HL-60/S4 (cell line): ENCODE measurements at regions not wholly inside any gene's neighbourhood (a gene's known extent, or its start where the extent isn't known, plus 50 kb on each side); places are given as distances from the start of the nearest gene placed in this dataset.
"Not testable (repeated sequence)": the region's sequence is repeated elsewhere in the genome, so short reads cannot be mapped to it uniquely, and the experiment has no call there.

Experiments
- in situ Hi-C: fragments of 300-500 bp; cut with MboI; formaldehyde crosslinking; loops from 2 replicates; pipeline ENCODE4 v1.14.3; 2022; ENCODE audit warnings: low sequenced_read_pairs

DNA sequence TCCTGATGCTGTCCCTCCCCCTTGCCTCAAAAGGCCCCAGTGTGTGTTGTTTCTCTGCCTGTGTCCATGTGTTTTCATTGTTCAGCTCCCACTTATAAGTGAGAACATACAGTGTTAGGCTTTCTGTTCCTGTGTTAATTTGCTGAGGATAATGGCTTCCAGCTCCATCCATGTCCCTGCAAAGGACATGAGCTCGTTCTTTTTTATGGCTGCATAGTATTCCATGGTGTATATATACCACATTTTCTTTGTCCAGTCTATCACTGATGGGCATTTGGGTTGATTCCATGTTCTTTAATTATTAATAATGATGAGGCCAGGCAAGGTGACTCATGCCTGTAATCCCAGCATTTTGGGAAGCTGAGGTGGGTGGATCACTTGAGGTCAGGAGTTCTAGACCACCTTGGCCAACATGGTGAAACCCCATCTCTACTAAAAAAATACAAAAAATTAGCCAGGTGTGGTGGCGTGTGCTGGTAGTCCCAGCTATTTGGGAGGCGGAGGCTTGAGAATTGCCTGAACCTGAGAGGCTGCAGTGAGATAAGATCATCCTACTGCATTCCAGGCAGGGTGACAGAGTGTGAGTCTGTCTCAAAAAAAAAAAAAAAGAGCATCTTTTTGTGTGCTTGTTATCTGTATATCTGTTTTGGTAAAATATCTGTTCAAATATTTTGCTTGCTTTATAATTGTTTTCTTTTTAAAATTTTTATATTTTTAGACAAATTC lies 78.0 kb upstream of the CLINT1 start:
- in situ Hi-C loops: not testable (repeated sequence)

- in situ Hi-C loops: no loop called here
Measured at GRCh38 chr5:157934600-157934999, 75.7 kb upstream of the CLINT1 start.

DNA sequence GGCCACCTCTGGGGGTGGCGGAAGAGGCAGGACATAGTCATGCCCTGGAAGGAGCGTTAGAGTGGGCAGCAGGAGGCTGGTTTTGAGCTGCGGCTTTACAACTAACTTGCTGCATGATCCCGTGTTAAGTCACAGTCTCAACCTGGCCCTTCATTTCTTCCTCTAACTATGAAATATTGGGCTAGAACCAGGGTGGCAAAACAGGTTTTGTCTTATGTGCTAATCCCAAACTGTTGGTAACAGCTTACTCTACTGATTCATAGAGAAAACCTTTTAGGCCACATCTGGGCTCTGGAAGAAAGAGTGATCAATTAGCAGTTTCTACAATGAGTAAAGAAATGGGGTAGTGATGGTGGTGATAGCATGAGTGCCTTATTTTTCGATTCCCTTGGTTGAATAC lies 74.1 kb upstream of the CLINT1 start:
- in situ Hi-C loops: no loop called here

DNA sequence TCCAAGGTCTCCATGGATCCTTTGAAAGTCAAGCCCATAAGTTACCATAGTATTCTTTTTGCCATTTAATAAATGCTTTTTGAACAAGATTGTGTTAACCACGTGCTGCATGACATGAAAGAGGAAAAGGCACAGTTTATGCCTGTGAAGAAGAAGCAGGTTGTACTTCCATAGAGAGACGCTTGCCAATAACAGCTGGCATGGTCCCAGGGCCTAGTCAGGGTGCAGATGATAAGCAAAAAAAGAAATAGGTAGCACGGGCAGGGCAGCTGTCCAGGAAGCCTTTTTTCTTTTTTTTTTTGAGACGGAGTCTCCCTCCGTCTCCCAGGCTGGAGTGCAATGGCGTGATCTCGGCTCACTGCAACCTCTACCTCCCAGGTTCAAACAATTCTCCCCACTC lies 71.8 kb upstream of the CLINT1 start:
- in situ Hi-C loops: no loop called here

- in situ Hi-C loops: no loop called here
Measured at GRCh38 chr5:157926977-157927376, 68.0 kb upstream of the CLINT1 start.

DNA sequence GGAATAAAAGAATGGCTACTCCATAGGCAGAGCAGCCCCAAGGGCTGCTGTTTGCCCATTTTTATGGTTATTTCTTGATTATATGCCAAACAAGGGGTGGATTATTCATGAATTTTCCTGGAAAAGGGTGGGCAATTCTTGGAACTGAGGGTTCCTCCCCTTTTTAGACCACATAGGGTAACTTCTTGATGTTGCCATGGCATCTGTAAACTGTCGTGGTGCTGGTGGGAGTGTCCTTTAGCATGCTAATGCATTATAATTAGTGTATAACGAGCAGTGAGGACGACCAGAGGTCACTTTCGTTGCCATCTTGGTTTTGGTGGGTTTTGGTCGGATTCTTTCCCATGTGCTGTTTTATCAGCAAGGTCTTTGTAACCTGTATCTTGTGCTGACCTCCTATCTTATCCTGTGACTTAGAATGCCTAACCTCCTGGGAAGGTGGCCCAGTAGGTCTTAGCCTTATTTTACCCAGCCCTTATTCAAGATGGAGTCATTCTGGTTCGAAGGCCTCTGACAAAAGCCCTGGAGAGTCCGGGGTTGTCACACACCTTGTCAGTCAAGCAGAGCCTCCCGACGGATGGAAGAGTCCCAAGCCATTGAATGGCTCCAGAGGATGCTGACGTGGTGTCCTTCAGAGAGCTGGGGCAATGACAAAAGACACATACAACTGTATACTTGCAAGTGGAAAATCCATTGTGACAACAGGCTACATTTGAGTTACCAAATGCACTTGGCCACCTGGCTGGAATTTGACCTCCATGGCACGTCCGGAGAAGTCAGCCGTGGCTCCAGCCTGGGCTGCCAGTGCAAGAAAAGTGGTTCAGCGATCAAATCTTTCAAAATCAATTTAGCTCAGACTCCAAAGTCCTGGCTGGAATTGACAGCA lies 67.1 kb upstream of the CLINT1 start:
- in situ Hi-C loops: no loop called here

DNA sequence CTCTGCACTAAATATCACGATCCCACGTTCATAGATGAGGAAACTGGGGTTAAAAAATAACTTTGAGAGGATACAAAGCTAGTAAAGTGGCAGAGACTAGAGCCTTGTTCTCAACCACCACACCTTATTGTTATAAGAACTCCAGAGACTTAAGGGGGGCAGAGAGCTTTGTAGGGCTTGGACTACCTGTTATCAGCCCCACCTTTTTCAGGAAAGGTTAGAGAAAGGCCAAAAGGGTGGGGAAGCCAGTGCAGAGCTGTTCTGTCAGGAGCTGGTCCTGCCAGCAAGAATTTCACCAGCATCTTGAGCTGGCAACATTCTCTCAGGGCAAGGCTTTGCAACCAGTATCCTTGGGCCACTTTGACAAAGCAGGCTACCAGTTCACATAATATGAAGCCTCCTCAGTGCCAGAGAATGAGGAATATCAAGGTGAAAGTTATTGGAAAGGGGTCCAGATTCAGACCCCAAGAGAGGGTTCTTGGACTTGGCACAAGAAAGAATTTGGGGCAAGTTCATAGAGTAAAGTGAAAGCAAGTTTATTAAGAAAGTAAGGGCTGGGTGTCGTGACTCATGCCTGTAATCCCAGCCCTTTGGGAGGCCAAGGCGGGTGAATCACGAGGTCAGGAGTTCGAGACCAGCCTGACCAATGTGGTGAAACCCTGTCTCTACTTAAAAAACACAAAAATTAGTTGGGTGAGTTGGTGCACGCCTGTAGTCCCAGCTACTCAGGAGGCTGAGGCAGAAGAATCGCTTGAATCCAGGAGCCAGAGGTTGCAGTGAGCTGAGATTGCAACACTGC lies 66.2 kb upstream of the CLINT1 start:
- in situ Hi-C loops: no loop called here

- in situ Hi-C loops: no loop called here
Measured at GRCh38 chr5:157924490-157924889, 65.5 kb upstream of the CLINT1 start.

DNA sequence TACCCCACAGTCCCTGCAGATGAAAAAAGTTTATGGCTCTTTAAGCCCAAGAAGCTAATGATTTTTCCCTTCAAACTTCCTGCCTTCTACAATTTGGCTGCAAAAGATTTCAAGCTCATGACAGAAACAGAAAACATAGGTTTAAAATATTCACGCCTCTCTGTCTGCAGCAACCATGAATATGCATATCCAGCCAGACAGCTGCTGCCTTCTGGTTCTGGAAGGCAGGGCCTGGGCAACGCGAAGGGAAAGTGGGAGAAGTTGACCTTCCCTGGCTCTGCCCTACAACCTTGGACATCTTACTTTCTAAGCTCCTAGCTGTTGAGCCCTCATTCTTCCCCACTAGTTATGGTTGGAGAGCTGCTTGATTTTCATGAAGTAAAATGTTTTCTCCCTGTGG lies 64.8 kb upstream of the CLINT1 start:
- in situ Hi-C loops: no loop called here

GRCh38 chr5:157922026-157922425 lies 63.1 kb upstream of the CLINT1 start:
- in situ Hi-C loops: no loop called here

DNA sequence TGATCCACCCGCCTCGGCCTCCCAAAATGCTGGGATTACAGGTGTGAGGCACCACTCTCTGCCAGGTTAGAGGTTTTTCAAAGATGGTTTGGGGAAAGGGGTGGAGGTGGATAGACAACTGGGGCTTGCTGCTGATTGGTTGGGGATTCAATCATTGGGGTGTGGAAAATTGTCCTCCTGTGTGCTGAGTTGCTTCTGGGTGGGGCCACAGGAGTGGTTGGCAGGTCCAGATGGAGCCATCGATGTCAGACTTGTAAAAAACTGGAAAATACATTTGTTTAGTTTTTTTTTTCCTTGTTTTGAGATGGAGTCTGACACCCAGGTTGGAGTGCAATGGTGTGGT lies 61.9 kb upstream of the CLINT1 start:
- in situ Hi-C loops: no loop called here

- in situ Hi-C loops: no loop called here
Measured at GRCh38 chr5:157918811-157919742, 60.1 kb upstream of the CLINT1 start.

GRCh38 chr5:157917899-157918809 lies 59.2 kb upstream of the CLINT1 start:
- in situ Hi-C loops: no loop called here

DNA sequence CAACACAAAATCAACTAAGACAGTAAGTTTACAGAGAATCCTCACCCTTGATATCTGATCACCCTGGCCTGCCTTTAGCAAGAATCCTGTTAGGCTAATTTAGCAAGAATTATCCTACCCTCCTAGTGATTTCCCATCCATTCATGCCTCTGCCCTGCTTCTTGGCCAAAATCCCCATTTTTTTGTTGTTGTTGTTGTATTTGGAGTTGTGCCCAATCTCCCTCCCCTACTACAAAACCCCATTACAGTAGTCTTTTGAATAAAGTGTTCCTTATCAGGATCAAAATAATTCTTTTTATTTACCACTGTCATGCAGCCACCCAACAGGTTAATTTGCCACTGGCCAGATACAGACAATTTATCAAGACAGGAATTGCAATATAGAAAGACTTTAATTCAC lies 58.5 kb upstream of the CLINT1 start:
- in situ Hi-C loops: no loop called here

DNA sequence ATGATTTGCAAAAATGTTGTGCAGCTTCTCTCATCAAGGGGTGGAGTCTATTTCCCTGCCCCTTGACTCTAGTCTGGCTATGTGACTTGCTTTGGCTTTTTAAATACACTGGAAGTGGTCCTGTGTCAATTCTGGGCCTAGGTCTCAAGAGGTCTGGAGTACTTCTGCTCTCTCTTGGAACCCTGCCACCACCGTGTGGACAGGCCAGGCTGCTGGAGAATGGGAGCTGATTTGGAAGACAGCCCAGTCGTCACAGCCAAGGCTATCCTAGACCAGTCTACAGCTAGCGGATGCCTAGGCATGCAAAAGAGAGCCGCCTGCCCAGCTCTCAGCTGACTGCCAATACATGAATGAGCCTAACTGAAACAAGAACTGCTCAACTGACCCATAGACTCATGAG lies 56.7 kb upstream of the CLINT1 start:
- in situ Hi-C loops: no loop called here

- in situ Hi-C loops: no loop called here
Measured at GRCh38 chr5:157914151-157914788, 55.3 kb upstream of the CLINT1 start.

DNA sequence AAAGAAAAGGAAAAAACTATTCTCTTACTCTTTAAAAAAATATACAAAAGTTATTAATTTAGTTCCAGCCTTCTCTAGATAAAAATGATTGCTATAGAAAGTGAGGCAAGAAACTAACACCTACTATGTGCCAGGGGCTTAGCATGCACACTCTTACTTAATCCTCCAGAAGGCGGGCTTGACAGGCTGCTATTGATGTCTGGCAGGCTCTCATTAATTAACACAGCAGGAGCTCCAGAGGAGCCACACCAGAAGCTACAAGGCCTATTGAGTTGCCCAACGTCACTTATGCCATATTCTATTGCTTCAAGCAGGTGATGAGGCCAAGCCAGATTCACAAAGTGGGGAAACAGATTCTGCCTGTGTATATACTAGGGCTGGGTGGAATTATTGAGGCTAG lies 54.6 kb upstream of the CLINT1 start:
- in situ Hi-C loops: no loop called here

DNA sequence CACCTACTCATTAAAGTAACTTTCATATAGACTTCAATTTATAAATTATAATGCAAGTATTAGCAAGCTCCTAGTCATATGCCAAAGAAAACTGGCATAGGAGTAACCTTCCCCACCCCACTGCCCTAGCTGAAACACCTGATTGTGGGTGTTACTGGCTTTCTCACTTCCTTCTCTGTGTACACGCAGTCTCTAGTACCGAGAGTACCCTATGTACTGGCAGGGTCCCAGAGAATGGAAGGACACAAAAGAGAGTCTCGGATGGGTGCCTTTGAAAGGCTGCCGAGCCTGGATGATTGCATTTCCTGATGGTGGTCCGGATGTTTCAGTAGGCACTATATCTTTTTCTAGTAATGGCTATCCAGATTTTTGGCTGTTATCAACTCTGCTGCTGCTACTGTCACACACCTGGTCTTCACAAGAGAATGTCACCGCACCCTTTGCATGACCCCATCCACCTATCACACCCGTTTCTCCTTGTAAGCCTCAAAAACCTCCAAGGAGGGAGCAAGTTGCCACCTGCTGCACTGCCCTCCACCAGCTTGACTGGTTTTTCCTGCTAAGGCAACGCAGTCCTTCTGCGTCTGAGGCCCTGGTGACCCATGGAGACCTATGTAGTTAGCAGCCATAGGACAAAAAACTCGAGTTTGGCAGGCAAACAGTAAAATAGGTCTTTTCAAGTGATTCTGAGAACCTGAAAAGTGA lies 53.8 kb upstream of the CLINT1 start:
- in situ Hi-C loops: no loop called here
